Heart left ventricle (tissue), 13 donors: ENCODE measurements at regions not wholly inside any gene's neighbourhood (a gene's known extent, or its start where the extent isn't known, plus 50 kb on each side); places are given as distances from the start of the nearest gene placed in this dataset.

ENCODE experiments used
- POLR2A ChIP-seq, 2 donors: fragments of 450-650 bp; IDR thresholded peaks; one replicate each; pipeline ENCODE4 v1.6.1; 2017; ENCODE audit warnings: antibody characterized with exemption in 2 of 2, mild to moderate bottlenecking in 2 of 2, moderate library complexity in 2 of 2
- TF ChIP-seq, protein P1 (sequence below), 12 donors: fragments of 200-600 bp; sonication (generic) in 4 of 12; IDR thresholded peaks; one replicate each; pipeline versions ENCODE4 v1.5.0 to v1.8.0; 2018 to 2022; ENCODE audit warnings: antibody characterized with exemption in 12 of 12, mild to moderate bottlenecking in 5 of 12
- donor health status: ischemic (EF 13 %, LVEDD 7.1; RV severe dilation, severe dysfunction).
- donor health status: DM: no; HTN: yes; CAD: no.
- donor health status: DM: no; HTN: no; CAD: no.
- donor health status: ischemic (EF 25% LVEDD 6.9; RV normal size, moderate dysfunction).
- donor health status: ischemic (EF 25% LVEDD 5.7; RV mildly dilated, moderate dysfunction).
- donor health status: ischemic (EF 35%, LVEDD 5.7; RV mildly dilated, moderate dysfunction).
- donor health status: nonischemic (EF 11% LVEDD 7.7; RV severe dilation, severe dysfunction).
- donor health status: DM: yes; HTN: yes; CAD: no.
- donor health status: PGD.
- donor health status: ischemic (EF 29% LVEDD 5.4; RV normal size, mild dysfunction).
- donor health status: nonischemic (EF 23%, LVEDD 6.1; RV moderate dilation, normal function).

DNA sequence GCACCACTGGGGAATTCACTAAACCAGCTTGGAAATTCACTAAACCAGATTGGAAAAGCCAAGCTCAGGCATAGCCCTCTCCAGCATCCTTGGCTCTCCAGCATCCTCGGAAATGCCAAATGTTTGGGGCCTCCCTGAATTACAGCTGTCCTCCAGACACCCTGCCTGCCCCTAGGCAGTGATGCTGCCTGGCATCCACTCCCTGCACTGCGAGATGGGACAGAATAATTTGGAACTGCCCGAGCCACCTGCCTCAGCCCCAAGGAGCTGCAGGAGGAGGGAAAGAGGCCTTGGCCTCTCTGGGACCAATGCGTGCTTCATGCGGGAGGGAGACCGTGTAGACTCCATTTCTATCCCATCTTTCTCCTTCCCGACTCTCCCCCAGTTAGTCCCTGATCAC is 64.3 kb downstream of the INSIG1 start:
- TF ChIP-seq, protein P1, sequence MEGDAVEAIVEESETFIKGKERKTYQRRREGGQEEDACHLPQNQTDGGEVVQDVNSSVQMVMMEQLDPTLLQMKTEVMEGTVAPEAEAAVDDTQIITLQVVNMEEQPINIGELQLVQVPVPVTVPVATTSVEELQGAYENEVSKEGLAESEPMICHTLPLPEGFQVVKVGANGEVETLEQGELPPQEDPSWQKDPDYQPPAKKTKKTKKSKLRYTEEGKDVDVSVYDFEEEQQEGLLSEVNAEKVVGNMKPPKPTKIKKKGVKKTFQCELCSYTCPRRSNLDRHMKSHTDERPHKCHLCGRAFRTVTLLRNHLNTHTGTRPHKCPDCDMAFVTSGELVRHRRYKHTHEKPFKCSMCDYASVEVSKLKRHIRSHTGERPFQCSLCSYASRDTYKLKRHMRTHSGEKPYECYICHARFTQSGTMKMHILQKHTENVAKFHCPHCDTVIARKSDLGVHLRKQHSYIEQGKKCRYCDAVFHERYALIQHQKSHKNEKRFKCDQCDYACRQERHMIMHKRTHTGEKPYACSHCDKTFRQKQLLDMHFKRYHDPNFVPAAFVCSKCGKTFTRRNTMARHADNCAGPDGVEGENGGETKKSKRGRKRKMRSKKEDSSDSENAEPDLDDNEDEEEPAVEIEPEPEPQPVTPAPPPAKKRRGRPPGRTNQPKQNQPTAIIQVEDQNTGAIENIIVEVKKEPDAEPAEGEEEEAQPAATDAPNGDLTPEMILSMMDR (IDR thresholded peaks at IDR 0.05) = no peak
- TF ChIP-seq POLR2A (IDR thresholded peaks at IDR 0.05) = no peak
